Stimulated activated CD8-positive, alpha-beta memory T cell treated with anti-CD3 and anti-CD28 coated beads, Interleukin-12 subunit alpha, Interleukin-12 subunit beta, amount 100 ng/mL, for 1 hour (primary cell): ENCODE measurements at regions not wholly inside any gene's neighbourhood (a gene's known extent, or its start where the extent isn't known, plus 50 kb on each side); places are given as distances from the start of the nearest gene placed in this dataset.

Experiments
- DNase-seq: peaks from one replicate; pipeline ENCODE4 v3.0.0-alpha.2; 2020; ENCODE audit warnings: low read depth

DNA sequence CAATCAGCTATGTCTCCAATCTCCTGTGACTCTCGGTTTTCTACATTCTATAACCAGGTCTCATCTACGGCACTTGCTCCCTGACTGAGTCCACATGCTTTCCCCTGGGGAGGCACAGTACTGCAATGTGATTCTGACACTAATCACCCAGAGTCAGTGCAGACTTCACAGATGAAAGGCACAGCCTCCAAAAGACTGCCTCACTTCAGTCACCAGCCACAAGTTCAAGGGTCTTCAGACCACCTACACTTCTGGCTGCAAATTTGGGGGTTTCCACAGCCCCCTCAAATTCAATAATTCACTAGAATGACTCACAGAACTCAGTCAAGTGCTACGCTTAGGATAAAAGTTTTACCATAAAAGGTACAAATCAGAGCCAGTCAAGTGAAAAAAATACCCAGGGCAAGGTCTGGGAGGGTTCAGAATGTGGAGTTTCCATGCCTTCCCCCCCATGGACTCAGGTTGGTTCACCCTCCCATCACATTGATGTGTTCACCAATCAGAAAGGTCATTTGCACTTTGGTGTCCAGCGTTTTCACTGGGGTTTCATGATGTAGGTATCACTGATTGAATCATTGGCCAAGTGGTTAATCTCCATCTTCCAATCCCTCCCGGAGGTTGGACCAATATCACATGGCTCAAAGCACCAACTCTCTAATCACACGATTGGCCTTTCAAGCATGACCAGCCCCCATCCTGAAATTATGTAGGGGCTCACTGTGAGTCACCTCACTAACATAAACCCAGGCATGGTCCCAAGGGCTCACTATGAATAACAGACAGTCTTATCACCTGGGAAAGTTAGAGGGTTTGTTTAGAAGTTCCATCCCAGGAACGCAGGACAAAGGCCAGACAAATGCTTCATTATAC, 182.9 kb upstream of the CAMK1G start:
- no peak for DNase-seq

GRCh38 chr1:209402697-209403096, 180.8 kb upstream of the CAMK1G start:
- DNase-seq = no peak

- no peak for DNase-seq
Measured at GRCh38 chr1:209403921-209404320, 179.6 kb upstream of the CAMK1G start.

- DNase-seq = no peak
Measured at GRCh38 chr1:209404577-209404976, 178.9 kb upstream of the CAMK1G start.

DNA sequence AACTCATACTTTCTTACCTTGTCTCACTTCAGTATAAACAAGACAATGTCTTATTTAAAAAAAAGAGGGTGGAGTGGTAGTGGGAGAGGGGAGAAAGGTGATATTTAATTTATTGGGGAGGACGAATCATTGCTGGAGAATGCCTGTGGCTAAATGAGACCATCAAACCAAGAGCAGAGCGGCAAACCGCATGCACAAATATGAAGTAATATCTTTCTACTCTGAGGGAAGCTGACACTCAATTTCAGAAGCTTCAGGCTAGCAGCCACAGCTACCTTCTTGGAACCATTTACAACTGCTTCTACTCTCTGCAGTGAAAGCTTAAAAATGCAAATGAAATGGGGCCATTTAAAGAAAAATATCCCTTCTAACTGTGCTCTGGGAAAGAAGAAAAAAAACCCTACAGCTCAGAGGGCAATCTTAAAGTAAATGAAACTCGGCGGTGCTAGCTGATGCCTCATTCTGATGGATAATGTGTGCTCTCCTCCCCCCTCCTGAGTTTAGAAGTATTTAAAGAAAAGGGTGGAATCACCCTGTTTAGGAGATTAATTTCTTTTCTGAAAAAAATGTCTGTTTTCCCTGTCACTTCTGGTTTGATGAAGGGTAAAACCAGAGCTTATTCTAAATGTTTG, 178.2 kb upstream of the CAMK1G start:
- DNase-seq = no peak

- DNase-seq = no peak
Measured at GRCh38 chr1:209406168-209406567, 177.3 kb upstream of the CAMK1G start.

- DNase-seq = no peak
Measured at GRCh38 chr1:209406595-209406994, 176.9 kb upstream of the CAMK1G start.

GRCh38 chr1:209409780-209410179, 173.7 kb upstream of the CAMK1G start:
- DNase-seq = no peak

- DNase-seq = no peak
Measured at GRCh38 chr1:209411491-209411929, 172.0 kb upstream of the CAMK1G start.

DNA sequence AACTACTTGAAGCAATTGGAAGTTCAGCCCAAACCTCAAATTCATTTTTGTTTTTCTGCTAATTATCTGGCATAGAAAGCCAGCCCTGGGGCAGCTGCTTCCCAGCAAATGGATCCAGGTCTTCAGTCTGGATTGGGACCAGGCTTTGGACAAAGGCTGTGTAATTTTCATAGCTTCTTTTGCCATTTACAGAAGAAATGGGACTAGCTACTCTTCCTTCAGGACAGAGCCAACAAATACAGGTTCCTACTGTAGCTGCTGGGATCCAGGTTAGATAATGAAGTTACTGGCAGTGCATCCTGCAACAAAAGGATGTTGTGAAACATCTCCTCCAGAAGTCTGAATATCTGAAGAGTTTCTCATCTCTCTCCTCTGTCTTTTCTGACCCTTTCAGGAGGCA, 171.5 kb upstream of the CAMK1G start:
- no peak for DNase-seq

- DNase-seq = no peak
Measured at GRCh38 chr1:209412566-209412965, 170.9 kb upstream of the CAMK1G start.

DNA sequence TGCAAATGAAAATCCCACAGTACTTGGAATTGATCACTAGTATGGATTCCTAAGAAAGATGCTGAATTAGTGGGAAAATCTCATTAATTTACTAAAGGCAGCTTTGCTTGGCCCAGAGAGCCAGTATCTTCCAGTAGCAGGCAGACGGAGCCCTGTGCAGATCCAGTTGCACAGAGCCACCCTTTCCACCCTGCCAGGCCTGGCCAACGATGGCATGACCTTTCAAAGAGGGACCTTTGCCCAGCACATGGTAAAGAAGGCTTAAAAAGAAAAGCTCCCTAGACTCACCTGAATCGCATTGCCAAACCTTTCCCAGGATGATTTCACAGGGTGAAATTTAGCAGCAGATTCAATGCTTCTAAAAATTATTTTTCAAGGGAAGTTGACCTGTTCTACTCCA, 170.5 kb upstream of the CAMK1G start:
- no peak for DNase-seq

DNA sequence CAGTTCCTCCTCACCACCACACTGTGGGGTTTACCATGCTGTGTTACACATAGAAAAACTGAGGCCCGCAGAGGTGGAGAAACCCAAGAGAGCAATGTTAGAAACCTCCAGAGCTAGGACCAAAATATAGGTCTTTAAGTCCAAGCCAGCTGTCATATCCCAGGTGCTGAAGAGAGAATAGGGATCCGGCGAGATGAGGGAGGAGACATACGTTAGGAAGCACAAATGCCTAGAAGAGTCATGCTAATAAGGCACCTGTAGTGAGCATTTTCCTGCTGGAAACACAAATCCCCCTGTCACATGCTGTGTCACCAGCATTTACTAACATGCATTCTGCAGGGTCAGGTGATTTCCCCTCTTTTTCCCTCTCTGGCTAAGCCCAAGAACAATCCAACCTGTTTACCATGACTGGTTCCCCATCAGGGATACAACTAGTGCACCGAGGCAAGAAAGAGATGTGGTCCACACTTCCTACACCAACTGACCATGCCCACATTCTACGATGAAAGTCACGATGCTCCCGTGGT, 168.6 kb upstream of the CAMK1G start:
- DNase-seq = no peak

- no peak for DNase-seq
Measured at GRCh38 chr1:209416039-209416438, 167.5 kb upstream of the CAMK1G start.

GRCh38 chr1:209416716-209417115, 166.8 kb upstream of the CAMK1G start:
- no peak for DNase-seq

DNA sequence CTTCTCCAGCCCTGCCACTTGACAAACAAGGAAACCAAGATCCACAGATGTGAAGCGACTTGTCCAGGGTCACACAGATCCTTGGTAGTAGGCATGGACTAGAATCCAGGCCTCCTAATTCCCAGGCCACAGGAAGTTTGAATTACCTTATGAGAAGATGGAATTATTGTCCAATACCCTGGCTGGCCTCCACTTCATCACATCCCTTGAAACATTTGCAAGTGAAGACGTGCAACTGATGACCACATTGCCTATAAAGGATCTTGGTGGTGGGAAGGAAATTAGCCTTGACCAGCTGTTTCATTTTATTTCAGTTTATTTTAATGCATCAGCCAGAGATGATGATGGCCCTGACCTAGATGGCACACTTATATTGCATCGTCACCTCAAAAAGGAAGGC, 165.8 kb upstream of the CAMK1G start:
- DNase-seq = no peak

GRCh38 chr1:209420276-209420675, 163.2 kb upstream of the CAMK1G start:
- no peak for DNase-seq

GRCh38 chr1:209421186-209421585, 162.3 kb upstream of the CAMK1G start:
- DNase-seq = no peak

DNA sequence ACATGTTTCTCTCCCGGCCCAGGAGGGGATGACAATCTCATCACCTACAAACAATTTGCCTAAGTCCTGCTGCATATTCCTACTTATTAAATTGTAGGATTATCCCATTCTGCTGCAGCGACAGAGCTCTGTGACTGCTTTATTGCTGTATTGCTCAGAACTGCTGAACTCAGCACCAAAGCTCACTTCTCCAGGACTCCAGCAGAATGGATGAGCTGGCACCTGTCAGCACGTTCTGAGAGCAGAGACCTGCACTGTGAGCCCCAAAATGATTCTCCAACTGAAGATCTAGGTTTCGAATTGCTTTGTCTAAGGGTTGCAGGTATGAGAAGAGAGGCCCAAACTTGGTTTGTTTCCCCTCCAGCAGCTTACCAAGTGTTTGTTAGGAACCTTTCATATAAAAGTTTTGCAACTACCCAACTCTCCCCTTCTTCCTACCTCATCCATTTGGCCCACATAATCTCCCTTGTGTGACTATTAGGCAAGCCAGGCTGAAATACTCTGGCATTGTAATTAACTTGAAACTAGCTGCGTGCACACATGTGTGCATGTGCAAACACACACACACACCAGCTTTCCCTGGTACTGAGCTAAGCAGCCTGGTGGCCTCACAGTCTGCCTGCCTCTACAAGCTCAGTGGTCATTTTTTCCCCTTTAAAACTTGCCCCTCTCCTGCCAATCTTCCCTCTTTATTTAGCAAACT, 161.4 kb upstream of the CAMK1G start:
- DNase-seq = no peak

DNA sequence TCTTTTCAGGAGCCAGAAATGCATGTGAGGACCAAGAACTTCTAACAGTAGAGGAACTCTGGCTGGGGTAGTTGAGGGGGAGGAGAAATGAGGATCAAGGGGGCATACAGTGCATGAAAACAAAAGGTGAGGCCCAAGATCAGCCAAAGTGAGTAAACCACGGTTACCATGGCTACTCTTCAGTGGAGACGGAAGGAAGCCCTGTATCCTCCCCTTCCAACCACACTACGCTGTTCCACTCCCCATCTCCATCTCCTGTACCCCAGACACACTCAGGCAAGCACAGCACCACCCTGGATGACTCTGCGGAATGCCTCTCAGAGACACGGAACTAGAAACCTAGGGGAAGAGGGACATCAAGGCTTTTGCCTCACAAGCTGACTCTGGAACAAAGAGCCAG, 157.6 kb upstream of the CAMK1G start:
- no peak for DNase-seq

GRCh38 chr1:209427277-209427676, 156.2 kb upstream of the CAMK1G start:
- no peak for DNase-seq

GRCh38 chr1:209427811-209428210, 155.7 kb upstream of the CAMK1G start:
- DNase-seq = no peak
